Right lung (tissue), 2 donors: ENCODE measurements at regions not wholly inside any gene's neighbourhood (a gene's known extent, or its start where the extent isn't known, plus 50 kb on each side); places are given as distances from the start of the nearest gene placed in this dataset.
"Not testable (repeated sequence)": the region's sequence is repeated elsewhere in the genome, so short reads cannot be mapped to it uniquely, and the experiment has no call there.

Experiments used
- DNase-seq, 2 donors: peaks; one replicate each; pipeline ENCODE4 v3.0.0-alpha.2; 2013

DNA sequence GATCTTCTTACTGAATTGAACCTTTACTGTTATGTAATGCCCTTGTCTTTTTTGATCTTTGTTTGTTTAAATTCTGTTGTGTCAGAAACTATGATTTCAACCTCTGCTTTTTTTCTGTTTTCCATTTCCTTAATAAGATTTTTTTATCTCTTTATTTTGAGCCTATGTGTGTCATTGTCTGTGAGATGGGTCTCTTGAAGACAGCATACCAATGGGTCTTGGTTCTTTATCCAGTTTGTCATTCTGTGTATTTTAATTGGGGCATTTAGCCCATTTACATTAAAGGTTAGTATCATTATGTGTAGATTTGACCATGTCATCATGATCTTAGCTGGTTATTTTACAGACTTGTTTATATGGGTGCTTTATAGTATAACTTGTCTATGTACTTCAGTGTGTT, 1803.3 kb downstream of the SLITRK5 start:
- DNase-seq, result no peak

DNA sequence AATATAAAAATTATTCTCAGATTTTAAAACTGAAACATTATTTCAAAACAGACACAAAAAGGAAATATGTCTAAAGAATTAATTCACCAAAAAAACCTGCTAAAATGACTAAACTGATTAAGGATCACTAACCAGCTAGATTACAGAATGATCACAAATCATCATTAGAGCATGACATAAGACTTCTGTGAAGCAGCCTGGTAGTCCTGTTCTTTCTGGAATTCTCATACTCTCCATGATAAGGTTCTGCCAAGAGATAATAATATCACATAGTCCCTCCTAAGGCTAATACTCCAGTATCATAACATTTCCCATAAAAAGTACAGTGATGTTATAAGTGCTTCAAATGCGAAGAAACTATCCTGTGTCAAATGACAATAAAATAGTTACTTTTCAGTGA, 1814.9 kb downstream of the SLITRK5 start:
- no peak for DNase-seq

DNA sequence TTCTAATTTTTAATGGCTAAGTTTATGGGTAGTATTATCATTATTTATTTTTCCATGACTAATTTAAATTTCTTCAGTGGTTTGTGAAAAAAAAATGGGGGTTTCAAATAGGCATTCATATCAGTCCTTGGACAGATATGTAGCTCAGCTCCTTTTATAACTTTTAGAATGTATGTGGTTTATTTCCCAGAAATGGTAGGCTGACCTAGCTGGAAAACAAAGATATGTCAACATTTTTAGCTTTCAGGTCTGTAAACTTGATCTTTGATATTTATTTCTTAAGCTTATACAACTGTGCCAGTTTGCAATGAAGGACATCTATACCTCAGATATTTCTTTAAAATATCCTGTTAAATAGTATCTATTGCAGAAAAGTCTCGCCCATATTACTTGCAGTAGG, 1815.5 kb downstream of the SLITRK5 start:
- DNase-seq, result no peak

DNA sequence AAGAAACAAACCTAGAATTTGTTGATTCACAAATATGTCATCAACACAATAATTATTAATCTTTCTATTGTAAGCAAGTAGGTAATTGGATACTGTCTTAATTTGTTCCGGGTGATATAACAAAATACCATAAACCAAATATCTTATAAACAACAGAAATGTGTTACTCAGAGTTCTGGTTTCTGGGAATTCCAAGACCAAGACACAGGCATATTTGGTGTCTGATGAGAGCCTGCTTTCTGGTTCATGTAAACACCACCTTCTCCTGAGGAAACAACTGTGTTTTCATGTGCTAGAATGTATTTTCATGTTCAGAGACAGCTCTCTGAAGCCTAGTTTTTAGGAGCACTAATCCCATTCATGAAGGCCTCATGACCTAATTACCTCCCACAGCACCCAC, 1819.5 kb downstream of the SLITRK5 start:
- DNase-seq, result no peak

DNA sequence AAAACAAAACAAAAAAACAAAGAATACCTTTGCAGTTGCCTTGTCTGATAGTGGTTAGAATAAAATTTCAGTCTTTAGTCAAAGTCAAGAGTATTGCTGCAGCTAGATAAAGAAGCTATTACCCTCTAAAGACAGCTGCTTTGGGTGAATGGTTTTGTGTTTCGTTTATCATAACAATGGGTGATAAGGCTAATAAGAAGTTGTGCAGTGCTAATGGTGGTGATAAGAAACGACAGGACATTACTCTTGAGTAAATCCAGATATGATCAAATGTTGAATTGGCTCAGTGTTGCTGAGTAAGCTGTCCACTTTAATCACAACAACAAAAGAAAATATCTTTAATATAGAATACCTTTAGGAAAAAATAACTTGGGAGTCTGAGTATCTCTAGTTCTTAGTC, 1825.3 kb downstream of the SLITRK5 start:
- DNase-seq, result no peak

DNA sequence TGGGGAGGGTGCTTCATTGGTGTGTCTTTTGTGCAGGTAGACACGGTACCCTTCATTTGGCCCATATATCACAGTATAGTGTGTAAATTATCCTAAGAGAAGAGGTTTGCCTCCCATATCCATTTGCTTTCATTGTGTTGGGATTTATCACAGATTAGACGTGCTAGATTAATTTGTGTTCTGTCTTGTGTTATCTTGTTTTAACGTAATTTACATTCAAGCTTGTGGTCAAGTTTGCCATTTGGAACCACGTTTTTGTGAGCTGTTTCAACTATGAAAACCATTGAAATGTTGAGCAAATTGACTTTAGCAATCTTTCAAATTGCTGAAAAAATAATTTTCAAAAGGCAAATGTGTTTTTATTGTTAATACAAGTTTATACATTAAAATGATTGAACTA, 1826.5 kb downstream of the SLITRK5 start:
- DNase-seq, result no peak

DNA sequence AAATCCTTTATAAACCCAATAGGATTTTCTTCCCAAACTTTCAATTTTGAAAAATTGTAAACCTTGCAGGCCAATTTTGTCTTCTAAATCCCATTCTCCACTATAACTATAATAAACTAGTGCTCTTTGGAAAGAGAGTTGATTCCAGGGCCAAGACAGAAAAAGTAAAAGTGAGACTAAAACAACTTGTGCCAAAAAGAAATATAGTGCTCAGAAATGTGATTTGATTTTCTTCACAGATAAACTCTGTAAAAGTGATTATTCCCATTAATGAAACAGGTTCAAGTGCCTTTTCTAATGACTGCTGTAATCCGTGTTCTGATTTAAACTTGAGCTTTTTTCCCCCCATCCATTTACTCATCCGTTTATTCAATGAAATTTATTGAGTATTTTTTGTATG, 1831.1 kb downstream of the SLITRK5 start:
- DNase-seq, result no peak

DNA sequence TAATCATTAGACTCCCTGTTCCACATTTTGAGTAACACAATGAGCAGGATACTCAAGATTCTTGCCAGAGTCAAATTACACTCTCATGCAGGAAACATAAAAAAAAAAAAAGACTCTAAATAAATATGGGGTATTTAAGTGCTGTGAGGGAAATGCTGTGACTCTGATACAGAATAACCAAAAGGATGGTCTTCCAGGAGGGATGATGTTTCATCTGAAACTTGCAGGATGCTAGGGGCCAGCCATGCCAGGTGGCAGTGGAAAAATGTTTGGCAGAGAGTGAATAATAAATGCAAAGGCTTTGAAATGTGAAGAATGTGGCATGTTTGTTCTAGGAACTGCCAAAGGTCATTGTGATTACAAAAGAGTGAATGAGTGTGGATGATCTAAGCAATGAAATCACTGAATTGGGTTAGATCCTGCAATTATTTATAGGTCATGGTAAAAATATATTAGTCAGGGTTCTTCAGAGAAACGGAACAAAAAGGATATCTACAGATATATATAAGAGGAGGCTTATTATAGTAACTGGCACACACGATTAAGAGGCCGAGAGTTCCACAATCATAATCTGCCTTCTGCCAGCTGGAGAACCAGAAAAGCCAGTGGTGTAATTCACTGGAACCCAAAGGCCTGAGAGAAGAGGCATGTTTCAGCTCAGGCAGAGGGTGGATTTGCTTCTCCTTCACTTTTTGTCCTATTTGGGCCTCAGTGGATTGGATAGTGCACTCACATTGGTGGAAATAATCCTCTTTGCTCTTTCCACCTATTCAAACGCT, 1832.8 kb upstream of the MIR17HG start:
- DNase-seq, result peak; percentile 16 to 20

DNA sequence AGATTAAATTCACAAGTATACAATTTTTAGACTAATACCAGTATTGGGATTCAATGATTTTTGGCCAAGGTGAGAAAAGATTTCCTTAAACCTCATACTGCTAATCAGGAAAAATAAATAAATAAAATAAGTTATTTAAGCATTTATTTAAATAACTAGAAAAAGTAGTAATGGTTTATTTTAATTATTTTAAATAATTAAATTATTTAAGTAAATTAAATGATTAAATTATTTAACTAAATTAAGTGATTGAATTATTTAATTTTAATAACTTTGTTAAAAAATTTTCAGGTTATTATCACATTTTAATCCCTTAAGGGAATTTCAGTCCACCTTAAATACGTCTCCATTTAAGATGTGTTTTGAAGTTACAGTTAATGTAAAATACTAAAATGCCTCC, 1831.5 kb upstream of the MIR17HG start:
- DNase-seq, result no peak

DNA sequence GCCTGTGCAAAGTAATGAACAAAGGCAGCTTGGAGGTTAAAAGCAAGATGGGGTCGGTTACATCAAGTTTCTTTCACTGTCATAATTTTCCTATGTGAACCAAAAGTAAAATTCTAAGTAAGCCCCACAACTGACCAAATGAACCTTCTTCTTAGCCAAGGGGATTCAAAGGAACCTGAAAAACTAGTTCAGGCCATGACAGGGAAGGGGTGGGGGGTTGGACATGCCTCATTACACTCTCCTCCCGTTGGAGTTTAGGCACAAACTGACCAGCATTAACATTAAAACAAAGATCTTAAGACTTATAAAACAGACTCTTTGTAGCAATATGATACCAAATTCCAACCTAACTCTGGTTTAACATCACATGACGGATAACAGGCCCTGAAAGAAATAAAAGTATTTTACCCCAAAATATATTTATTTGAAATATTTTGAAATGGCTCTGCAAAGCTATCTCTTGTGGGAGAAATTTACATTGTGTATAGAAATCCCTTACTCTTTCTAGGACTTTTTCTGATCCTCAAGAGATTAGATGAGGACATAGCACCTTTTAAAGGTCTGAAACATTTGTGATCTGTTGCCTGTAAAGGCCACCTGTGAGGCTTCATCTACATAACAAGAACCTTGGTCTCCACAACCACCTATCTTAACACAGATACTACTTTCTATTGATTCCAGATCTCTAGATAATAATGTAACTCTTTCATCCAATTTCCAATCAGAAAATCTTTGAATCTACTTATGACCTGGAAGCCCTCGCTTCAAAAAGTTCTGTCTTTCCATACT, 1829.0 kb upstream of the MIR17HG start:
- DNase-seq, result no peak

DNA sequence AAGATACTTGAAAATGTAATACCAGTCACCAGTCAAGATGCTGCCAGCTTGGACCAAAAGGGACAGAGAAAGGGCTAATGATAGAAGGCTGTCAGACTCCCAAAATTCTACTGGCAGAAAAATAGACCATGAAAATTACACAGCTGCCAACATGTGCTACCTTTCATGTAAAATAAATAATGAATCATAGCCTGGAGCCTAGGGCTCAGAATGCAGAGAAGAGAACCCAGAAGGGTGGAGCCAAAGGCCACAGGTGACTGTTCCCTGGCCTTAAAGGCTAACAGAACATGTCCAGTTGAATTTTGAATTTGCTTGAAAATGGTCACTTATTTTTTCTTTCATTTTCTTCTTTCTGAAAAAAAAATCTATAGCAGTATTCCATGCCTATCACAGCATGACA, 1827.0 kb upstream of the MIR17HG start:
- no peak for DNase-seq

DNA sequence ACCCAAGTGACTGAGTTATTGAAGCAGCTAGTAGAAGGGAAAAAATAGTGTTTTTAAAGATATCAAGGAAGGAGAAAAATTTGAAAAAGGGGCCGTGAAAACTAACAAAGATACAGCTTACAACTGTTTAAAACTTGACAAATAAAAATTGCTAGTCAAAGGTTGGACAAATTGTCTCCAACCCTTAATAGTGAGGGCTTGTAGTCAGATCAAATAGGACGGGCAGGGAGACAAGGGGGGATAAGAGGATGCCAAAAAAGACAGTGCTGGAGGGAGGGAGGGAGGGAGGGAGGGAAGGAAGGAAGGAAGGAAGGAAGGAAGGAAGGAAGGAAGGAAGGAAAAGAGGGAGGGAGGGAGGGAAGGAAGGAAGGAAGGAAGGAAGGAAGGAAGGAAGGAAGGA, 1825.8 kb upstream of the MIR17HG start:
- not testable (repeated sequence) for DNase-seq

DNA sequence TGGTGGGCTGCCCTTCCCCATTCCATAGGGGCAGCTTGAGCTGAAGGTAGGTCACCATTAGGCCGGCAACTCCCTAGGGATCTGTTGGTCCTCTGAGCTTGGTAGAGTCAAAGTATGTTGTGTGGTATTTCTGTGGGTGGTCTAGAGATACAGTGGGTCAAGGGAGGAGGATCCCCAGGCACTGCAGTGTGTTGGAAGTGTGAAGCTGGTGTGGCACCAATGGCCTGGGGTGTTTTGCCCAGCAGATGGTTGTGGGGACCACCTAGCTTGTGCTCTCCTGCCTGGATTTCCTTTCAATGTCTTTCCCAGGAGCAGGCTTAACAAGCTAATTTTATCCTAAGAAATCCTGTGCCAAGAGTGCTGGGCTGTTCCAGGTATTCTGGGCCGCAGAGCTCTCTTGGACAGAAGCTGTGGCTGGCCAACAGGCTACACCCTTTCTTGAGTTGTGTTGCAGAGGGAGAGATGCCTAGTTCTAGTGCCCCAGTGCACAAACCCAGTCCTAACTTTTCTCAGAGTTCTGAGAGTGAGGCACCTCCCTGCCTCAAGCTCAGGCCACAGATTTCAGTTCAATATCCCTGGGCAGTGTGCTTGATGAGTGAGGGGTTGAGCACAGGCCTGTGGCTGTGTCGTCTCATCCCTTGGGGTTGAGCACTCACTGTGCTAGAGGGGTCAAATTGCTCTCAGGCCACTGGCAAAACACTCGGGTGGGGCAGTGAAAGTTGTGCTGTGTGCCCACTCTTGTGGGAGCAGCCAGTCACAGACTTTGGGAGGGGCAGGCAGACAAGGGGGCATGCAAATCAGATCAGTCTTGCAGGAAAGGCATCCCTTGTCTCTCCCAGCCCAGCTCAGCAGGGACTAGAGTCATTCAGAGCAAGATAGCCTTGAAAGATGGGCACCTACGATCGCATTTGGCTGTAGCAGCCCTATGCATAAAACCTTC, 1806.1 kb upstream of the MIR17HG start:
- DNase-seq, result no peak

DNA sequence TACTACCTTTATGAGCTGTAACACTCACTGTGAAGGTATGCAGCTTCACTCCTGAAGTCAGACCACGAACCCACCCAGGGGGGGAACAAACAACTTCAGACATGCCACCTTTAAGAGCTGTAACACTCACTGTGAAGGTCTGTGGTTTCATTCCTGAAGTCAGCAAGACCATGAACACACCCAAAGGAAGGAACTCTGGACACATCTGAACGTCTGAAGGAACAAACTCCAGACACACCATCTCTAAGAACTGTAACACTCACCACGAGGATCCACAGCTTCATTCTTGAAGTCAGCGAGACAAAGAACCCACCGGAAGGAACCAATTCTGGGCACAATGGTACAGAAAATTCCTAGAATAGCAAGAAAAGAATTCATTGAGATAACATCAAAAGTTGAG, 1796.5 kb upstream of the MIR17HG start:
- no peak for DNase-seq

DNA sequence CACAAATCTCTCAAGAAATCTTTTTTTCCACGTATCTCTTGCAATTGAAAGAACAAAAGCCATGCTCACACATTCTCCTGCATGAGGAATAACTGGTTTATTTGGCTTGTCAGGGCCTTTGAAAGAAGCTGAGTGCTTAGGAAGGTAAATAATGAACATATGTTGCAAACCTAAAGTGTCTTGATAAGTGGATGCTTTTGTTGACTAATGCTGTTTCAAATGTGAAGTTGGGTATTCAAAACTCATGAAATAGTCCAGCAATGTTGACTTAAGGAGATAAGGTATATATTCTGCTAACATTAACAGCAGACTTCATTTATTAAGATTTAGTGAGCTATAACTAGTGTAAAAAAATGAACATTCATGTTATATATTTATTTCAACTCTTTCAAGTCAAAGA, 1792.7 kb upstream of the MIR17HG start:
- peak; percentile 18 to 21 for DNase-seq

DNA sequence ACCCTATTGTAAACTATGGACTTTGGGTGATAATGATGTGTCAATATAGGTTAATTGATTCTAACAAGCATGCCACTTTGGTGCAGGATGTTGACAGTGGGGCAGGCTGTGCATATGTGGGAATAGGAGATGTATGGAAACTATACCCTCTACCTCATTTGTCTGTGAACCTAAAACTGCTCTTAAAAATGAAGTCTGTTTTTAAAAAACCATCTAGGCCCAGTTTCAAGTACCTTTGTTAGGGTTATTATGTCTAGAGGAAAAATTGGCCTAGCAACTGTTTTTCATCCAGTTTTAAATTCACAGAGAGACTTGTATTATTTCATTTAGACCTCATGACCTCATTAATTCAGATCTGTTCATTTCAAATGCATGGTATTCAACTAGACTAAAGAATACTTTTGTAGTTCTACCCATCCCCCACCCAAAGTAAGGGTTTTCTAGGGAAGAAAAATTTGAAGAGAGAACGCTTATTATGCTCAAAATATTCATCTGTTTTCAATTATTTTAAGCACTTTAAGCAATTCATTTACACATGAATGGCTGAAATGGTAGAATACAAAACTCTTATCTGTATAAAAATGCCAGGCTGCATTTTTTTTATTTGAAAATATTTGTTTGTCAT, 1781.9 kb upstream of the MIR17HG start:
- DNase-seq, result no peak

DNA sequence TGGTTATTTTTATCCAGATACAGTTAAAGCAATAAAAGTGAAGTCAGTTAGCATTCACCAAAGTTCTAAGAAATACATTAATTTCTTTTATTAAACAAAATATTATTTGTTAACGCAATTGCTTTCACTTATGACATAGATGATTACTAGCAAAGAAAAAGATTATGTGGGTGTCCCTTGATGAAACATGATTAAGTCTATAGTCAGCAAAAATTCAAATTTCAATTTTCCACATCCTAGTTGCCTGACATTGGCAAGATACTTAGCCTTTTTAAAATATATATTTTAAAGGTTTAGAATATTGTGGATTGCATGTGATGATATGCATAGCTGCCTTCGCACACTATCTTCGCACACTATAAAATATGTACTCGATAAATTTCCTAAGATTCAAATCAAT, 1780.5 kb upstream of the MIR17HG start:
- DNase-seq, result no peak

DNA sequence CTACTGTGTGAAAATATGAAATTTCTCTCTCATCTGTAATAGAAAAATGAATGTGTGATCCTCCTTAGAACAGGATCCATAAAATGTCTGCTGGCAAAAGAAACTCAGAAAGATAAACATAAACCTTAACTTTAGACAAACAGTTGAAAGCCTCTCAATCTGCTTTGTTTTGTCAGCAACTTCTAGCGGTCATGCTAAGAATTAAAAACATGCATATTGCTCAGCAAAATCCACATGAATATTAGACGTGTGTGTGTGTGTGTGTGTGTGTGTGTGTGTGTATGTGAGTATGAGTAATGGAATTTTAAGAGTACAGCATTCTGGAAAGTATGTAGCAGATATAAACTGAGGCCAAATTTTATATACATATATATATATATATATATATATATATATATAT, 1779.2 kb upstream of the MIR17HG start:
- no peak for DNase-seq

DNA sequence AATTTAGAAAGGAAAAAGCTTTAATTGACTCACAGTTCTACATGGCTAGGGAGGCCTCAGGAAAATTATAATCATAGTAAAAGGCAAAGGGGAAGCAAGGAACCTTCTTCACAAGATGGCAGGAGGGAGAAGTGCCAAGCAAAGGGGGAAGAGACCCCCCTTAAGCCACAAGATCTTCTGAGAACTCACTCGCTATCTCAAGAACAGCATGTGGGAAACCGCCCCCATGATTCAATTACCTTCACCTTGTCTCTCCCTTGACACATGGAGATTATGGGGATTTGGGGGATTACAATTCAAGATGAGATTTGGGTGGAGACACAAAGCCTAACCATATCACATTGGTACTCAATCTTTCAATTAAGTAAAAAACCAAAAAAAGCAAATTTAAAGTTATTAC, 1778.7 kb upstream of the MIR17HG start:
- DNase-seq, result no peak

DNA sequence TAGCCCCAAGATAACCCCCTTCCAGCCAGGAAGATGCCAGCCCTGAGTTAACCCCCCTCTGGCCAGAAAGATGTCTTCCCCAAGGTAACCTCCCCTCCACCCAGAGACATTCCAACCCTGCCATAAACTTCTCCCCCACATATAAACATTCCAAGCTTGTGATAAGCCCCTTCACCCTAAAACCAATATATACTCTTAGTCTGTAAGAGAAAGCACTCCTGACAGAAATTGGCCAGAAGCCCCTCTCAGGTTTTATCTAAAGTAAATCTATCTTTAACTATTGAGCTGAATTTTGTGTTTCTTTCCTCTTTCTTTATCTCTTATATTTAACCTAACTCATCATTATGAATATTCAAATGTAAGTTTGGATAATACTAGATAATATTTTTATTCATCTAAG, 1775.8 kb upstream of the MIR17HG start:
- no peak for DNase-seq

DNA sequence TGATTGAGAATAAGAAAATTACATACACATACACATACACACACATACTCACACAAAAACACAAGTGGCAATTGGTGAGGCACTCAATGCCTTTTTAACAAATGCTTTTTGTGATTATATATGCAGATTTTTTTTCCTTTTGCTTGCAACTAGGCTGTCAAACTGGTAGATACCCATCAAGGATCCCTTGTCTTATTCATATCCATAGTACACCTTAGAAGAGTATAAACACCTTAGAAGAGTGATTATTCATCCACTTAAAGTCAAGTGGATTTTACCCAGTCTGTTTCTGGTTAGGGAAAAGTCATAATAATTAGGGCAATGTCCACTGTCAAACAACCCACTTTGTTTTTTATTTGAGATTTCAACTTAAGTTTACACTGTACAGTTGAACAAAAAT, 1773.4 kb upstream of the MIR17HG start:
- DNase-seq, result no peak

DNA sequence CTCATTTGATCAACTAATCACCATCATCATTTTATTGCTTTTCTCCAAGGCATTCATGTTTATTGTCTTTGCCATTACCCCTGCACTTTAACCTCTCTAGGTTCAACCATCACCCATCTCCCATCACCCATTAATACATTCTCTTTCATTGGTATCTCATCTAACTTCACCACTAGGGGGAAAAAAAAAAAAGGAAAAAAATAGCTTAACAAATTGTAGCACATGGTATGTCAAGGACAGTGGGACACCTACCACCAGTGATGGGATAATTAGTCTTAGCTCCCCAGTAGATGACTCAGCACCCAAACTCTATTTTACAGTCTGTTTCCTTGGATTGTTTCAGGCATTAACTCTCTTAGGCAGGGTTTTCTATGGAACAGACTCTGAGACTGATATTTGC, 1770.2 kb upstream of the MIR17HG start:
- DNase-seq, result no peak
